ENCODE measurements at regions not wholly inside any gene's neighbourhood (a gene's known extent, or its start where the extent isn't known, plus 50 kb on each side); places are given as distances from the start of the nearest gene placed in this dataset.
A peak's percentile ranks its signal among the peaks of the same experiment; 100 is the strongest.

DNA sequence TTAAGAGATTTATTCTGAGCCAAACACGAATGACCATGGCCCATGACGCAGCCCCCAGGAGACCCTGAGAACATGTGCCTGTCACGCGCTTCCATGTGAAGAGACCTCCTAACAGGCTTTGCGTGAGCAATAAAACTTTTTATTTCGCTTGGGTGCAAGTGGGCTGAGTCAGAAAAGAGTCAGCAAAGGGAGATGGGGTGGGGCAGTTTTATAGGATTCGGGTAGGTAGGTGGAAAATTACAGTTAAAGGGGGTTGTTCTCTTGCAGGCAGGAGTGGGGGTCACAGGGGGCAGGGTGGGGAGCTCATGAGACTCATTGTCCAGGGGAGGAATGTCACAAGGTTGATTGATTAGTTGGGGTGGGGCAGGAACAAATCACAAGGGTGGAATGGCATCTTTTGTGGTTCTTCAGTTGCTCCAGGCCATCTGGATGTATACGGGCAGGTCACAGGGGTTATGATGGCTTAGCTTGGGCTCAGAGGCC, 77.2 kb upstream of the FTH1 start:
- H3K4me3 ChIP-seq = no peak overlapping the region
- no peaks in the 10 kb centered on the region for H3K36me3 ChIP-seq
- H3K27ac ChIP-seq = no peak overlapping the region
- no peak for ATAC-seq
- intact Hi-C loops (cut with DNase I) = no loop called here
- DNase-seq = no peak
- H3K9me3 ChIP-seq = no peaks in the 10 kb centered on the region
- TF ChIP-seq, protein P1, sequence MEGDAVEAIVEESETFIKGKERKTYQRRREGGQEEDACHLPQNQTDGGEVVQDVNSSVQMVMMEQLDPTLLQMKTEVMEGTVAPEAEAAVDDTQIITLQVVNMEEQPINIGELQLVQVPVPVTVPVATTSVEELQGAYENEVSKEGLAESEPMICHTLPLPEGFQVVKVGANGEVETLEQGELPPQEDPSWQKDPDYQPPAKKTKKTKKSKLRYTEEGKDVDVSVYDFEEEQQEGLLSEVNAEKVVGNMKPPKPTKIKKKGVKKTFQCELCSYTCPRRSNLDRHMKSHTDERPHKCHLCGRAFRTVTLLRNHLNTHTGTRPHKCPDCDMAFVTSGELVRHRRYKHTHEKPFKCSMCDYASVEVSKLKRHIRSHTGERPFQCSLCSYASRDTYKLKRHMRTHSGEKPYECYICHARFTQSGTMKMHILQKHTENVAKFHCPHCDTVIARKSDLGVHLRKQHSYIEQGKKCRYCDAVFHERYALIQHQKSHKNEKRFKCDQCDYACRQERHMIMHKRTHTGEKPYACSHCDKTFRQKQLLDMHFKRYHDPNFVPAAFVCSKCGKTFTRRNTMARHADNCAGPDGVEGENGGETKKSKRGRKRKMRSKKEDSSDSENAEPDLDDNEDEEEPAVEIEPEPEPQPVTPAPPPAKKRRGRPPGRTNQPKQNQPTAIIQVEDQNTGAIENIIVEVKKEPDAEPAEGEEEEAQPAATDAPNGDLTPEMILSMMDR (IDR thresholded peaks at IDR 0.05) = no peak
- no peaks in the 10 kb centered on the region for H3K27me3 ChIP-seq
- H3K4me1 ChIP-seq = peaks cover 3% of the 10 kb centered on the region

DNA sequence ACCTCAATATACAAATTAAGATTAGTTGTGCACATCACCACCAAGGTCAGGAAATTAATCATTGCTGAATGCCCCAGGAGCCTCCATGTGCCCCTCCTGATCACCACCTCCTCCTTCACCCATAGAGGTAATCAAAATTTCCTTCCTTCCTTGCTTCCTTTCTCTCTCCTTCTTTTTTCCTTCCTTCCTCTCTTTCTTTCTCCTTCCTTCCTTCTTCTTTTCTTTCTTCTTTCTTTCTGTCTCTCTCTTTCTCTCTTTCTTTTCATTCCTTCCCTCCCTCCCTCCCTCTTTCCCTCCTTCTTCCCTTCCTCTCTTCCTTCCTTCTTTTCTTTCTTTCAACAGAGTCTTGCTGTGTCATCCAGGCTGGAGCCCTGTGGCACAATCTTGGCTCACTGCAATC, 67.9 kb upstream of the FTH1 start:
- Histone ChIP-seq H3K4me3 (no peak overlapping the region), H3K36me3 (no peaks in the 10 kb centered on the region), H3K27ac (no peak overlapping the region), H3K4me1 (no peaks in the 10 kb centered on the region), H3K9me3 (no peaks in the 10 kb centered on the region), H3K27me3 (no peaks in the 10 kb centered on the region)
- intact Hi-C loops (cut with DNase I) = no loop called here
- TF ChIP-seq, protein P1 (IDR thresholded peaks at IDR 0.05) = no peak
- no peak for ATAC-seq
- no peak for DNase-seq

DNA sequence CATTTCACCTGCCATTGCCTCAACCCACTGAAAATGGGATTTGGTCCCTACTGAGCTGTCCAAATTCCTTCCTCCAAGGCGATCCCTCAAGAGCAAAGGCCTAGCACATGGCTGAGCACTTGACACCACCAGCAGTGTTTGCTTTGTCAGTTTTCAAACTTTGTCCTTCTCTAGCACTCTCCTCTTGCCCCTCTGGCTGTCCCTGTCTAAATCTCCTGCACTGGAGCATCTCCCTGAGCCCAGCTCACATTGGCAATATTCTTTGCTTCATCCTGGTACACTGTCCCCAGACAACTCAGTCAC, 66.6 kb upstream of the FTH1 start:
- no peak for DNase-seq
- Histone ChIP-seq H3K4me3 (no peak overlapping the region), H3K27me3 (no peaks in the 10 kb centered on the region), H3K27ac (no peak overlapping the region), H3K9me3 (no peaks in the 10 kb centered on the region), H3K4me1 (no peaks in the 10 kb centered on the region), H3K36me3 (no peaks in the 10 kb centered on the region)
- intact Hi-C loops (cut with DNase I) = no loop called here
- no peak for ATAC-seq
- TF ChIP-seq, protein P1 (IDR thresholded peaks at IDR 0.05) = no peak

DNA sequence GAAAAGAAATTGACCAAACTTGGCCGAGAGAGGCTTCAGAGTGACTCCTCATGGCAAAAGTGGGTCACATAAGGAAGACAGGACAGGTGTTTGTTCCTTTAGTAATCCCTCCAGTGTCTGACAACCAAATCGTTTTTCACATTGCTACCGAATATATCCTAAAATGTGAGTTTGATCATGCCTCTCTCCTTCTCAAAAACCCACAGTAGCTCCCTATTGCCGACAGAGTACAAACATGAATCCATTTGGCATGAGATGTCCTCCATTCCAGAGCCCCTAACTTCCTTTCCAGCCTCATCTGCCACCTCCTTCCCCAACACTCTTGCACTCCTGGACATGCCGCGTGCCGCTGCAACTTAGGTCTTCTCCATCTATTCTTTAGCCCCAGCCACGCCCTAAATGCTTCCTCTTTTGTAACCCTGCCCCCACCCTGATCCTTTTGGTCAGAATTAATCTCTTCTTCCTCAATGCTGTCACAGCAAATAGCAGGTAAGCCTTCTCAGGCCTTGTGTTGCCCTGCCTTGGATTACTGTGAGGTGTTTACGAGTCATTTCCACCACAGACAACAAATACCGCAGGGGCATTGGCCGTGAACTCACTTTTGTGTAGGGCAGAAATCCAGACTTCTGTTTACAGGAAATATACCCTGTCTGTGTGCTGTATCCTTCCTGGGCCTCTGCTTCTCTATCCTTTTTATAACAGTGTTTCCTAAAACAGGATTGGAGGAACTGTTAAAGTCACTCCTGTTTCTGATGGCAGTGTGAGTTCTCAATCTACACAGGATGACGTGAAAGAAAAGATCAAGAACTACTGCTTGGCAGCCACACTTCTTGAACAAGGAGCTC, 66.0 kb upstream of the FTH1 start:
- Histone ChIP-seq H3K36me3 (no peaks in the 10 kb centered on the region), H3K4me1 (no peaks in the 10 kb centered on the region), H3K27me3 (no peaks in the 10 kb centered on the region), H3K4me3 (no peak overlapping the region), H3K9me3 (no peaks in the 10 kb centered on the region), H3K27ac (no peak overlapping the region)
- ATAC-seq (peak; percentile 65), DNase-seq (no peak)
- TF ChIP-seq, protein P1 (IDR thresholded peaks at IDR 0.05) = no peak
- intact Hi-C loops (cut with DNase I) = no loop called here

DNA sequence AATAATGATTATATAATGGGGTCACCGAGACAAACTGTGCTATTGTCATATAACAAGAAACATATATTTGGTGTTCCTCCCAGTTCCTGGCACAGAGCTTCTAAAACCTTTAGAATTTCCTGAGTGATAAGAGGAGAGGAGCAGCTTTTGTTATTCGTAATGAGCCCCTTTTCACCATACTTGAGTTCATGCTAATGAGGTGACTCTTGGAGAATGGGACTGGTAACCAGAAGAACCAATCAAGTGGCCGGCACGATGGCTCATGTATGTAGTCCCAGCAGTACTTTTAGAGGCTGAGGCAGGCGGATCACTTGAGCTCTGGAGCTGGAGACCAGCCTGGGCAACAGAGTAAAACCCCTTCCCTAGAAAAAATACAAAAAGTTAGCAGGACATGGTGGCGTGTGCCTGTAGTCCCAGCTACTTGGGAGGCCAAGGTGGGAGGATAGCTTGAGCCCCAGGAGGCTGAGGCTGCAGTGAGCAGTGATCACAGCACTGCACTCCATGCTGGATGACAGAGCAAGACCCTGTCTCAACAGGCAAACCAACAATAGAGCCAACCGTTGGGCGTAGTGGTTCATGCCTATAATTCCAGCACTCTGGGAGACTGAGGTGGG, 62.7 kb upstream of the FTH1 start:
- Histone ChIP-seq H3K9me3 (no peaks in the 10 kb centered on the region), H3K36me3 (no peaks in the 10 kb centered on the region), H3K27me3 (no peaks in the 10 kb centered on the region), H3K27ac (no peak overlapping the region), H3K4me1 (peaks cover 4% of the 10 kb centered on the region), H3K4me3 (no peak overlapping the region)
- DNase-seq (no peak), ATAC-seq (no peak)
- intact Hi-C loops (cut with DNase I) = no loop called here
- TF ChIP-seq, protein P1 (IDR thresholded peaks at IDR 0.05) = no peak
